Astrocyte of the cerebellum (primary cell): ENCODE measurements at regions not wholly inside any gene's neighbourhood (a gene's known extent, or its start where the extent isn't known, plus 50 kb on each side); places are given as distances from the start of the nearest gene placed in this dataset.
"Not testable (repeated sequence)": the region's sequence is repeated elsewhere in the genome, so short reads cannot be mapped to it uniquely, and the experiment has no call there.

Source experiments
- DNase-seq: peaks from one replicate; pipeline ENCODE4 v3.0.0-alpha.2; 2011; ENCODE audit warnings: low read depth
- H3K4me3 ChIP-seq: 2 replicates; pipeline ENCODE4 v1.5.1; 2011; ENCODE audit warnings: mild to moderate bottlenecking, low read depth, low read length, moderate library complexity
- in situ Hi-C: cut with HindIII; loops from 2 replicates; pipeline ENCODE4 v1.10.0; 2017; ENCODE audit warnings: low sequenced_read_pairs
- TF ChIP-seq, protein P1 (sequence below): IDR thresholded peaks from 2 replicates; pipeline ENCODE4 v1.5.1; 2012; ENCODE audit warnings: low read length, low read depth, moderate library complexity, mild to moderate bottlenecking; ENCODE audit errors: missing control alignments

DNA sequence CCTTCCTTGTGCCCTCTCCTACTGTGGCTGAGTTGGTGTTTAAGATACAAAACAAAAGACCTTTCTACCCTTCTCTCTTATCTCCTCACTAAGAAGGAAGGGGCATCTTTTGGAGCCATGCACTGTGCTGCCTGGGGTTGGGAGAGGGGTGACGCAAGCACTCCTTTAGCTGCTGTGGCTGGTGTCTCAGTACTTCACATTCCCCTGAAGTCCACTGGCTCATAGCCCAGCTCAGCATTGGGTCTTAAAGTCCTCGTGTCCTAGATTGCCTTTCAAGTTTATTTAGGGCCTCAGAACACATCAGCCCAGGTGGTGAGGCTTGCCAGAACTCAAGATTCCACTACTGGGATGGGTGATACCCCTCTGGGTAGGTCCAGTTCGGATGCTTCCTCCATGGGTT is 325.9 kb upstream of the CYLC2 start:
- no peak overlapping the region for H3K4me3 ChIP-seq
- TF ChIP-seq, protein P1, sequence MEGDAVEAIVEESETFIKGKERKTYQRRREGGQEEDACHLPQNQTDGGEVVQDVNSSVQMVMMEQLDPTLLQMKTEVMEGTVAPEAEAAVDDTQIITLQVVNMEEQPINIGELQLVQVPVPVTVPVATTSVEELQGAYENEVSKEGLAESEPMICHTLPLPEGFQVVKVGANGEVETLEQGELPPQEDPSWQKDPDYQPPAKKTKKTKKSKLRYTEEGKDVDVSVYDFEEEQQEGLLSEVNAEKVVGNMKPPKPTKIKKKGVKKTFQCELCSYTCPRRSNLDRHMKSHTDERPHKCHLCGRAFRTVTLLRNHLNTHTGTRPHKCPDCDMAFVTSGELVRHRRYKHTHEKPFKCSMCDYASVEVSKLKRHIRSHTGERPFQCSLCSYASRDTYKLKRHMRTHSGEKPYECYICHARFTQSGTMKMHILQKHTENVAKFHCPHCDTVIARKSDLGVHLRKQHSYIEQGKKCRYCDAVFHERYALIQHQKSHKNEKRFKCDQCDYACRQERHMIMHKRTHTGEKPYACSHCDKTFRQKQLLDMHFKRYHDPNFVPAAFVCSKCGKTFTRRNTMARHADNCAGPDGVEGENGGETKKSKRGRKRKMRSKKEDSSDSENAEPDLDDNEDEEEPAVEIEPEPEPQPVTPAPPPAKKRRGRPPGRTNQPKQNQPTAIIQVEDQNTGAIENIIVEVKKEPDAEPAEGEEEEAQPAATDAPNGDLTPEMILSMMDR = no peak
- in situ Hi-C loops = no loop called here
- no peak for DNase-seq

DNA sequence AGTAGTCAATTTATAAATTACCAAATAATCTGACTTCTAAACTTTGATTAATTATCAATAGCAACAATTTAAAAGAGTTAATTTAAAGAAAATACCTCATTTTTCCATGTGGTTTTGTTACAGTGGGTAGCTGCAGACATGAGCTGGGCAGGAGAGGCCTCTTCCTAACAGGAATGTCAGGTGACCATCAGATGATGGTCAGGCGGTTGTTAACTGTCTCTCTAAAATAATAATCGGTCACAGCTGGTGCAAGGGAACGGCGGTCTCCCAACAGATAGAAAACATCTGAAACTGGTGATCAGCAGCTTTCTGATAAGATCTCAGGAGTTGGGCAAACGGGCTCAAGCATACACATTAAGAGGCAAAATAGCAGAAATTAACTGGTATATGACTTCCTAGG is 342.7 kb upstream of the CYLC2 start:
- no peak for DNase-seq
- in situ Hi-C loops = no loop called here
- TF ChIP-seq, protein P1 = no peak
- no peak overlapping the region for H3K4me3 ChIP-seq

DNA sequence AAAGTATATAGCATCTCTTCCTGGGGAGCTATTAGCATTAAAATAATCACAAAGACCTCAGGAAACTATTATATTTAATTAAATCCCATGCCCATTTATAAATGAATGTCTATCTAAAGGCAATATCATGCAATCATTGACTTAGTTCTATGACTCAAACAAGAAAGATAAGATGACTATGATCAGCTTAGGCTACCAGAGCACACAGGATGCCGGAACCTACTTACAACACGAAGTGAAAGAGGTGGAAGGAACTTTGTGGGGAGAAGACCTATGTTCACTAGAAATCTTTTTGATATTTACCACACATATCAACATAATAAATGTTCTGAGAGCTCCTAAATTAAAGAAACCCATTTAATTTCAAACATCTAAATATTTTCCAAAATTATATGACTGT is 344.2 kb upstream of the CYLC2 start:
- H3K4me3 ChIP-seq = no peak overlapping the region
- TF ChIP-seq, protein P1 = no peak
- in situ Hi-C loops = no loop called here
- no peak for DNase-seq

DNA sequence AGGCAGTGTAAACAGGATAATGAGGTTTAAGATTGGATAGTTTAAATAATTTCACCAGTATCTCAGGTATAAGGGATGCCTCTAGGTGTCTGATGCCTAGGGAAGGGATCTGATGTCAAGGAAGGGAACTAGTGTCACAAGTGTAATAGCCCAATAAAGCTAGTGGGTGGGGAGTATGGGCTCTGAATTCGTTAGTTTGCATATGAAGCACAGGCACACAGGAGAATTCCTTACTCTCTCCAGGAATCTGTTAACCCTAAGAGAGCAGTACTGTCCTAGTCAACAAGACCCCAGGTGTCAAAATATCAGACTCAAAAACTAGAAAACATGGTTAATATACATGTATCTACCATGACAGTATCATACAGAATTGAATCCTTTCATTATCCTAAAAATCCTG is 352.5 kb upstream of the CYLC2 start:
- TF ChIP-seq, protein P1 = no peak
- in situ Hi-C loops = no loop called here
- DNase-seq = no peak
- no peak overlapping the region for H3K4me3 ChIP-seq

DNA sequence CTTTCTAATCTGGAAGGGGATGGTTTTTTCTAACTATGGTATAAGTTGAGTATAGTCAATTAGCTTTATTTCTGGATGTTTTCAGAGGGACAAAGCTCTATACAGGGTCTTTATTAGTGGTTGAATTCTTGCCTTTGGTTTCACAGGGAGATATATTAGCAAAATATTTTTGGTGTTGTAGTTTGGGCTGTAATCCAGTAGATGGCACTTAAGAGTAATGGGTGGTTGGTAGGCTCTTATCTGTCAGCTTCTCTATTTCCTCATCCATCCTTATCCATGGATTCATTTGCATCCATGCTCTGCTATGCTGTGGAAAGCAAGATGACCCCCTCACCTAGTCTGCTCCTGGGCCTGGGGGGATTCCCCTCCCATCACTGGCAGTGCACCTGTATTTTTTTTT is 363.6 kb upstream of the CYLC2 start:
- TF ChIP-seq, protein P1 = no peak
- DNase-seq = no peak
- no peak overlapping the region for H3K4me3 ChIP-seq
- in situ Hi-C loops = no loop called here

DNA sequence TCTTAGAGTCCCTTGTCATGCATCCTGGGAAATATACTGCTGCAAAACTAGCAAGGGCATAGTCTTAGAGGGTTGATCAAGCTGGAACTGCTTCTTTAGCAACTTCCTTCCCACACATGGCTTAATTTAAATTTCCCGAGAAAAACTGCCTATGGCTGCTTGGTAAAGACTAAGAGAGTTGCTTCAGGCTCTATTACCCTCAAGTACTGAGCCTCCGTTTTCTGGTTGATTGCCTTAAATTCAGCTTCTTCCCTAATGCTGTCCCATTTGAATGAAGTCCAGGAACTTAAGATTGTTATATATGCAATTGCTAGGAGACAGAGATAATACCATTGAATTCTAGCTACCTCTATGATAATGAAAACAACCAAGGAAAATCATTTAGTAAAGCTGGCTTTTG is 385.7 kb upstream of the CYLC2 start:
- DNase-seq = no peak
- H3K4me3 ChIP-seq = no peak overlapping the region
- in situ Hi-C loops = no loop called here
- TF ChIP-seq, protein P1 = no peak

DNA sequence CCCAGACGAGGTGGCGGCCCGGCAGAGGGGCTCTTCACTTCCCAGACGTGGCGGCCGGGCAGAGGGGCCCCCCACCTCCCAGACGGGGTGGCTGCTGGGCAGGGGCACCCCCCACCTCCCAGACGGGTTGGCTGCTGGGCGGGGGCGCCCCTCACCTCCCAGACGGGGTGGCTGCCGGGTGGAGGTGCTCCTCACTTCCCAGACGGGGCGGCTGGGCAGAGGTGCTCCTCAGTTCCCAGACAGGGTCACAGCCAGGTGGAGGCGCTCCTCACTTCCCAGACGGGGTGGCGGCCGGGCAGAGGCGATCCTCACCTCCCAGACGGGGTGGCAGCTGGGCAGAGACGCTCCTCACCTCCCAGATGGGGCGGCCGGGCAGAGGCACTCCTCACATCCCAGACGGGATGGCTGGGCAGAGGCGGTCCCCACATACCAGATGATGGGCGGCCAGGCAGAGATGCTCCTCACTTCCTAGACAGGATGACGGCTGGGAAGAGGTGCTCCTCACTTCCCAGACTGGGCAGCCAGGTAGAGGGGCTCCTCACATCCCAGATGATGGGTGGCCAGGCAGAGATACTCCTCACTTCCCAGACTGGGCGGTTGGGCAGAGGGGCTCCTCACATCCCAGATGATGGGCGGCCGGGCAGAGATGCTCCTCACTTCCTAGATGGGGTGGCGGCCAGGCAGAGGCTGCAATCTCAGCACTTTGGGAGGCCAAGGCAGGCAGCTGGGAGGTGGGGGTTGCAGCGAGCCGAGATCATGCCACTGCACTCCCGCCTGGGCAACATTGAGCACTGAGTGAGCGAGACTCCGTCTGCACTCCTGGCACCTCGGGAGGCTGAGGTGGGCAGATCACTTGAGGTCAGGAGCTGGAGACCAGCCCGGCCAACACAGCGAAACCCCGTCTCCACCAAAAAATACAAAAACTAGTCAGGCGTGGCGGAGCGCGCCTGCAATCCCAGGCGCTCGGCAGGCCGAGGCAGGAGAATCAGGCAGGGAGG is 391.6 kb upstream of the CYLC2 start:
- H3K4me3 ChIP-seq, in situ Hi-C loops, DNase-seq: not testable (repeated sequence)
